GM06990 (cell line): ENCODE measurements at regions not wholly inside any gene's neighbourhood (a gene's known extent, or its start where the extent isn't known, plus 50 kb on each side); places are given as distances from the start of the nearest gene placed in this dataset.

Source experiments
- DNase-seq: peaks from one replicate; pipeline ENCODE4 v3.0.0-alpha.2; 2011; ENCODE audit not compliant: insufficient read length; ENCODE audit errors: extremely low read depth
- H3K27me3 ChIP-seq: replicated peaks from 2 replicates; pipeline ENCODE4 v1.6.0; 2011; ENCODE audit warnings: low read length; ENCODE audit not compliant: control insufficient read depth, insufficient read depth
- H3K36me3 ChIP-seq: 2 replicates; pipeline ENCODE4 v1.5.1; 2011; ENCODE audit warnings: low read length; ENCODE audit not compliant: control insufficient read depth, insufficient read depth
- H3K4me3 ChIP-seq: replicated peaks from 2 replicates; pipeline ENCODE4 v1.5.1; 2011; ENCODE audit warnings: low read depth, mild to moderate bottlenecking, control low read depth, low read length
- TF ChIP-seq, protein P1 (sequence below): IDR thresholded peaks from 2 replicates; pipeline ENCODE4 v1.5.1; 2011; ENCODE audit warnings: low read length, control low read depth, mild to moderate bottlenecking, inconsistent platforms; ENCODE audit not compliant: insufficient read depth, poor library complexity, severe bottlenecking

GRCh38 chr5:124819201-124819600 is 72.8 kb upstream of the ZNF608 start:
- no peak overlapping the region for H3K4me3 ChIP-seq
- TF ChIP-seq, protein P1, sequence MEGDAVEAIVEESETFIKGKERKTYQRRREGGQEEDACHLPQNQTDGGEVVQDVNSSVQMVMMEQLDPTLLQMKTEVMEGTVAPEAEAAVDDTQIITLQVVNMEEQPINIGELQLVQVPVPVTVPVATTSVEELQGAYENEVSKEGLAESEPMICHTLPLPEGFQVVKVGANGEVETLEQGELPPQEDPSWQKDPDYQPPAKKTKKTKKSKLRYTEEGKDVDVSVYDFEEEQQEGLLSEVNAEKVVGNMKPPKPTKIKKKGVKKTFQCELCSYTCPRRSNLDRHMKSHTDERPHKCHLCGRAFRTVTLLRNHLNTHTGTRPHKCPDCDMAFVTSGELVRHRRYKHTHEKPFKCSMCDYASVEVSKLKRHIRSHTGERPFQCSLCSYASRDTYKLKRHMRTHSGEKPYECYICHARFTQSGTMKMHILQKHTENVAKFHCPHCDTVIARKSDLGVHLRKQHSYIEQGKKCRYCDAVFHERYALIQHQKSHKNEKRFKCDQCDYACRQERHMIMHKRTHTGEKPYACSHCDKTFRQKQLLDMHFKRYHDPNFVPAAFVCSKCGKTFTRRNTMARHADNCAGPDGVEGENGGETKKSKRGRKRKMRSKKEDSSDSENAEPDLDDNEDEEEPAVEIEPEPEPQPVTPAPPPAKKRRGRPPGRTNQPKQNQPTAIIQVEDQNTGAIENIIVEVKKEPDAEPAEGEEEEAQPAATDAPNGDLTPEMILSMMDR, result no peak
- no peaks in the 10 kb centered on the region for H3K27me3 ChIP-seq
- H3K36me3 ChIP-seq, result no peaks in the 10 kb centered on the region
- no peak for DNase-seq

GRCh38 chr5:124822647-124823046 is 76.2 kb upstream of the ZNF608 start:
- Histone ChIP-seq H3K4me3 (no peak overlapping the region), H3K27me3 (no peaks in the 10 kb centered on the region), H3K36me3 (no peaks in the 10 kb centered on the region)
- TF ChIP-seq, protein P1, result no peak
- no peak for DNase-seq

DNA sequence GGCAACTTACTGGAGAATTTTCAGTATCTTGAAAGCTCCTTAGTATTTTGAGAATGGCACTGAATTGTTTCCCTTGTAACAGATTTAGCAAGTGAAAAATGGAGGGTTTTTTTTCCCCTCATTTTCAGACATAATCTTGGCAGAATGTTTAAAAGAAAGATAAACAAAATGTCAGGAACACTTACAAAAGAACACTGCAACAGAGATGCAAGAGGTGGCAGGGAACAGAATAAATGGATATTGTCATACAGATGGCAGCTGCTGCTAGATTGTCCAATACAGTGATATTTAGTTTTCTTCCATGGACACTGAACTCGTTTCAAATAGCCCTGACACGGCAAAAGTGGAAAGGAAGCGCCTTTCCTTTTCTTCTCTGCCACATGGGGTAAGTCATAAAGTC is 76.9 kb upstream of the ZNF608 start:
- Histone ChIP-seq H3K4me3 (no peak overlapping the region), H3K36me3 (no peaks in the 10 kb centered on the region), H3K27me3 (no peaks in the 10 kb centered on the region)
- no peak for DNase-seq
- TF ChIP-seq, protein P1, result no peak

DNA sequence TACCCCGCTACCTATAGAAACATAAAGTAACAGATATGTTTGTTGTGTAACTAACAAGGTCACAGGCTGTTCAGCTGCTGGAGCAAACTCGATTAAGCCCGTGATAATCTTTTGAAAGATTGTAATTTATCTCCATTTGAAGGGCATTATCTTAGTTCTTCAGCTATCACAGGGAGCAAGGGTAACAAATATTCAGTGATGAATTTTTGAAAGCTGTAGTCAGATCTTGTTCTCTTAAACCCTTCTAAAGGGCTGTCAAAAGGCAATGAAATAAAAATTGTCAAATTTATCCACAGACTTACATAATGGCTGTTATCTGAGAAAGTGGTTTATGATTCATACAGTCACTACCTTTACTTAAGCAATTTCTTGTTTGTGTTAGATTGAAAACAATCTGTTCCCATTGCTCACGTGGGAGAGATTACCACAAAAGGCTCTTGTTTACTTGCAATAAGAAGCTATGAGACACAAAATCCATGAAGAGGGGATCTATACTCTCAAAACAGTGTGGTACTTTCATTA is 78.3 kb upstream of the ZNF608 start:
- Histone ChIP-seq H3K27me3 (no peaks in the 10 kb centered on the region), H3K36me3 (no peaks in the 10 kb centered on the region), H3K4me3 (no peak overlapping the region)
- TF ChIP-seq, protein P1, result no peak
- DNase-seq, result no peak

GRCh38 chr5:124825250-124825982 is 79.0 kb upstream of the ZNF608 start:
- no peak overlapping the region for H3K4me3 ChIP-seq
- no peaks in the 10 kb centered on the region for H3K36me3 ChIP-seq
- TF ChIP-seq, protein P1, result no peak
- DNase-seq, result peak; percentile 9
- H3K27me3 ChIP-seq, result no peaks in the 10 kb centered on the region
